SK-N-SH (cell line): ENCODE measurements at regions not wholly inside any gene's neighbourhood (a gene's known extent, or its start where the extent isn't known, plus 50 kb on each side); places are given as distances from the start of the nearest gene placed in this dataset.
"Not testable (repeated sequence)": the region's sequence is repeated elsewhere in the genome, so short reads cannot be mapped to it uniquely, and the experiment has no call there.

Experiments
- CTCF ChIA-PET: fragments of 300-600, 350-600 bp; formaldehyde crosslinking; extraction: SDS; loops from one replicate; lab custom pipeline; 2021; lab: Yijun Ruan, JAX
- POLR2A ChIA-PET: fragments of 350-600 bp; sonication (Branson Sonifier 250); formaldehyde crosslinking; extraction: SDS; loops from one replicate; lab custom pipeline; 2020; ENCODE audit warnings: antibody characterized with exemption, inconsistent platforms; lab: Yijun Ruan, JAX
- DNase-seq: peaks from one replicate; pipeline ENCODE4 v3.0.0; 2012
- H2AFZ ChIP-seq: fragments of 200-600 bp; sonication (generic); 2 replicates; pipeline ENCODE4 v1.8.1; 2016; ENCODE audit warnings: antibody characterized with exemption, mild to moderate bottlenecking, low read depth
- H3F3A ChIP-seq: fragments of 200-600 bp; sonication (generic); replicated peaks from 2 replicates; pipeline ENCODE3; 2016; ENCODE audit warnings: antibody characterized with exemption, mild to moderate bottlenecking; ENCODE audit not compliant: insufficient read depth
- H3K27ac ChIP-seq, 2 experiments: fragments of 200-500 bp in 1 of 2; fragments of 200-600 bp in 1 of 2; sonication (Bioruptor generic) in 1 of 2; sonication (generic), shearing (Covaris generic) in 1 of 2; 2 replicates each; pipeline versions ENCODE4 v1.5.1 to v1.6.1; 2014 to 2016; ENCODE audit warnings: low read depth in 2 of 2, inconsistent platforms in 1 of 2, low read length in 1 of 2, mild to moderate bottlenecking in 1 of 2, mixed read lengths in 1 of 2
- H3K27me3 ChIP-seq: fragments of 200-600 bp; sonication (generic), shearing (Covaris generic); 2 replicates; pipeline ENCODE4 v1.6.1; 2016; ENCODE audit warnings: mixed run types; ENCODE audit not compliant: insufficient read depth
- H3K36me3 ChIP-seq, 2 experiments: fragments of 200-500 bp in 1 of 2; fragments of 200-600 bp in 1 of 2; sonication (Bioruptor generic) in 1 of 2; sonication (generic) in 1 of 2; replicated peaks in 1 of 2; 2 replicates each; pipeline versions ENCODE3 to v1.5.1; 2014 to 2016; ENCODE audit warnings: low read length in 1 of 2, mild to moderate bottlenecking in 1 of 2; ENCODE audit not compliant: insufficient read depth in 2 of 2, control insufficient read depth in 1 of 2
- H3K4me1 ChIP-seq, 2 experiments: fragments of 200-500 bp in 1 of 2; fragments of 200-600 bp in 1 of 2; sonication (Bioruptor generic) in 1 of 2; sonication (generic), shearing (Covaris generic) in 1 of 2; 2 replicates each; pipeline versions ENCODE4 v1.5.1 to v1.6.1; 2014 to 2016; ENCODE audit warnings: low read depth in 1 of 2, low read length in 1 of 2, mixed run types in 1 of 2; ENCODE audit not compliant: insufficient read depth in 2 of 2, control insufficient read depth in 1 of 2
- H3K4me2 ChIP-seq: fragments of 200-600 bp; sonication (generic), shearing (Covaris generic); 2 replicates; pipeline ENCODE4 v1.6.1; 2017; ENCODE audit warnings: mixed run types
- H3K4me3 ChIP-seq, 2 experiments: fragments of 200-500 bp in 1 of 2; fragments of 200-600 bp in 1 of 2; sonication (Bioruptor generic) in 1 of 2; sonication (generic), shearing (Covaris generic) in 1 of 2; 2 replicates each; pipeline versions ENCODE4 v1.5.1 to v1.8.1; 2014 to 2016; ENCODE audit warnings: low read depth in 2 of 2, inconsistent platforms in 1 of 2, low read length in 1 of 2, mild to moderate bottlenecking in 1 of 2, mixed read lengths in 1 of 2, moderate library complexity in 1 of 2
- H3K79me2 ChIP-seq: fragments of 200-600 bp; sonication (generic); 2 replicates; pipeline ENCODE4 v1.8.1; 2017; ENCODE audit warnings: mild to moderate bottlenecking; ENCODE audit not compliant: insufficient read depth
- H3K9ac ChIP-seq: fragments of 200-600 bp; sonication (generic); 2 replicates; pipeline ENCODE4 v1.6.1; 2017; ENCODE audit warnings: mixed run types
- H3K9me2 ChIP-seq: fragments of 200-600 bp; sonication (generic); 2 replicates; pipeline ENCODE4 v1.6.1; 2017; ENCODE audit warnings: mixed run types
- H3K9me3 ChIP-seq: fragments of 200-600 bp; sonication (generic); 2 replicates; pipeline ENCODE4 v1.6.1; 2017; ENCODE audit warnings: mixed run types, mild to moderate bottlenecking, moderate library complexity
- H4K20me1 ChIP-seq: fragments of 200-600 bp; sonication (generic); 2 replicates; pipeline ENCODE4 v1.6.1; 2017; ENCODE audit warnings: mild to moderate bottlenecking, mixed run types; ENCODE audit not compliant: insufficient read depth
- REST ChIP-seq: IDR thresholded peaks from 2 replicates; pipeline ENCODE4 v1.6.1; 2012; ENCODE audit warnings: mild to moderate bottlenecking, low read depth, low read length, moderate library complexity
- WGBS: methylation state at CpG from one replicate; pipeline ENCODE4 v1.1.6; 2017; ENCODE audit warnings: low lambda C conversion rate; 5-methylcytosine and 5-hydroxymethylcytosine counted together

DNA sequence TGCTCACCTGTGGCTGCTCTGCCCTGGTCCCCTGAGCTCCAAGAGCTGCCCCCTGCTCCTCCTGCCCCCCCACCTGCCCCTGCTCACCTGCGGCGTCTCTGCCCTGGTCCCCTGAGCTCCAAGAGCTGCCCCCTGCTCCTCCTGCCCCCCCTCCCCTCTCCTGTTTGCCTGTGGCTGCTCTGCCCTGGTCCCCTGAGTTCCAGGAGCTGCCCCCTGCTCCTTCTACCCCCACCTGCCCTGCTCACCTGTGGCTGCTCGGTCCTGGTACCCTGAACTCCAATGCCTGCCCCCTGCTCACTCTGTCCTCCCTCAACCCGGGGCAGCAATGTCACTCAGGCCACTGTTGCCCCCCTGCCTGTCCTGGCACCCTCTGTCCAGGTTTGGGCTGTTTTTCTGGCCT, 101.7 kb downstream of the TMEM121 start:
- 0% methylated on average over 4 of the region's 4 CpGs for WGBS
- CTCF ChIA-PET: interaction anchor here (1.4 kb wide), 1 partner anchor 91 kb away, joined by 4 read pairs; no protein-coding TSS in a partner anchor
- H2AFZ ChIP-seq, H3K9me2 ChIP-seq, H3F3A ChIP-seq, H3K4me1 ChIP-seq, H3K9me3 ChIP-seq, H3K36me3 ChIP-seq, H3K9ac ChIP-seq, H3K4me3 ChIP-seq, H3K79me2 ChIP-seq, H4K20me1 ChIP-seq, POLR2A ChIA-PET, DNase-seq, H3K27ac ChIP-seq, H3K27me3 ChIP-seq, H3K4me2 ChIP-seq: not testable (repeated sequence)

GRCh38 chr14:105628531-105629067, 102.2 kb downstream of the TMEM121 start:
- CTCF ChIA-PET: interaction anchor here (1.4 kb wide), 1 partner anchor 91 kb away, joined by 4 read pairs; no protein-coding TSS in a partner anchor
- peak; percentile 66; the same call in 1 of the 2 replicates for TF ChIP-seq REST
- H3K36me3 ChIP-seq, H3K4me3 ChIP-seq, POLR2A ChIA-PET, H3F3A ChIP-seq, H3K27ac ChIP-seq, DNase-seq, H3K79me2 ChIP-seq, H3K4me1 ChIP-seq, H3K9ac ChIP-seq, H3K27me3 ChIP-seq, H2AFZ ChIP-seq, H3K9me2 ChIP-seq, H4K20me1 ChIP-seq, H3K9me3 ChIP-seq, H3K4me2 ChIP-seq: not testable (repeated sequence)
- whole genome bisulfite sequencing: 4% methylated on average over 11 of the region's 11 CpGs

- H3K4me2 ChIP-seq, H3K27me3 ChIP-seq, POLR2A ChIA-PET, DNase-seq, H3F3A ChIP-seq, H3K9me3 ChIP-seq, H3K4me3 ChIP-seq, H3K9me2 ChIP-seq, H3K4me1 ChIP-seq, H2AFZ ChIP-seq, H3K36me3 ChIP-seq, H3K9ac ChIP-seq, H3K79me2 ChIP-seq, H4K20me1 ChIP-seq, H3K27ac ChIP-seq: not testable (repeated sequence)
- CTCF ChIA-PET: interaction anchor here (1.4 kb wide), 1 partner anchor 92 kb away, joined by 4 read pairs; no protein-coding TSS in a partner anchor
- WGBS: 10% methylated on average over 15 of the region's 38 CpGs
These were observed 102.9 kb downstream of the TMEM121 start for GRCh38 chr14:105629091-105629885.
